Embryonic facial prominence (tissue), 1 donor: ENCODE measurements at regions not wholly inside any gene's neighbourhood (a gene's known extent, or its start where the extent isn't known, plus 50 kb on each side); places are given as distances from the start of the nearest gene placed in this dataset.
"Not testable (repeated sequence)": the region's sequence is repeated elsewhere in the genome, so short reads cannot be mapped to it uniquely, and the experiment has no call there.

Experiments used
- DNase-seq: peaks from one replicate; pipeline ENCODE4 v3.0.0-alpha.2; 2016; ENCODE audit errors: extremely low spot score

GRCh38 chr7:84941936-84942335 lies 244.9 kb downstream of the SEMA3D start:
- no peak for DNase-seq

GRCh38 chr7:84941291-84941690 lies 245.6 kb downstream of the SEMA3D start:
- DNase-seq, result no peak

DNA sequence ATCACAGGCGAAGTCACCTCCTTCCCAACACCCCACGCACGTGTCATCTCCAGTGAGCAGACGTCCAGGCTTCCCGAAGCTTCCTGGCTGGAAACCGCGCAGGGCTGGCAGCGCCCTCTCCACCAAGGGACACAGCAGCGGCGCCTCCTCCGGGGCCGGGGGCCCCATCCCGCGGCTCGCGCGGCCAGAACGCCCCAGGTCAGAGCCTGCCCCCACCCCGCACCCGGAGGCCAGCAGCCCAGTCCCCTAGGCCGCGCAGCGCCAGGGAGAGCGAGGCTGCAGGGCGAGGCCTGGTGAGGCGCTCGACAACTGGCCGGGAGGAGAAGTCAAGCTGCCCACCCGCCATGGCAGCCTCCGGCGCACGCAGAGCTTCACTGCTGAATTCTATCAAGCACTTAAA lies 247.0 kb downstream of the SEMA3D start:
- DNase-seq, result no peak

- no peak for DNase-seq
Observed at GRCh38 chr7:84939442-84939841, 247.4 kb downstream of the SEMA3D start.

GRCh38 chr7:84924353-84924752 lies 262.5 kb downstream of the SEMA3D start:
- DNase-seq, result no peak

- no peak for DNase-seq
Observed at GRCh38 chr7:84923348-84923747, 263.5 kb downstream of the SEMA3D start.

GRCh38 chr7:84921154-84921553 lies 265.7 kb downstream of the SEMA3D start:
- no peak for DNase-seq

DNA sequence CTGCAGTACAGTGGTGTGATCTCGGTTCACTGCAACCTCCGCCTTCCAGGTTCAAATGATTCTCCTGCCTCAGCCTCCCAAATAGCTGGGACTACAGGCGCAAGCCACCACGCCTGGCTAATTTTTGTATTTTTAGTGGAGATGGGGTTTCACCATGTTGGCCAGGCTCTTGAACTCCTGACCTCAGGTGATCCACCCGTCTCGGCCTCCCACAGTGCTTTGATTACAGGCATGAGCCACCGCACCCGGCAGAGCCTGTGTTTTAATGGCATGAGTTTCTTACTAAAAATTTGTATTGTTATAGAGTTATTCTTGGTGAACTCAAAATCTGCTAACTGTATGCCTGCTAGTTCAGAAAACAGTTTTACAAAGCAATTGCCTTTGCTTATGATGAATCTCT lies 269.9 kb downstream of the SEMA3D start:
- not testable (repeated sequence) for DNase-seq

DNA sequence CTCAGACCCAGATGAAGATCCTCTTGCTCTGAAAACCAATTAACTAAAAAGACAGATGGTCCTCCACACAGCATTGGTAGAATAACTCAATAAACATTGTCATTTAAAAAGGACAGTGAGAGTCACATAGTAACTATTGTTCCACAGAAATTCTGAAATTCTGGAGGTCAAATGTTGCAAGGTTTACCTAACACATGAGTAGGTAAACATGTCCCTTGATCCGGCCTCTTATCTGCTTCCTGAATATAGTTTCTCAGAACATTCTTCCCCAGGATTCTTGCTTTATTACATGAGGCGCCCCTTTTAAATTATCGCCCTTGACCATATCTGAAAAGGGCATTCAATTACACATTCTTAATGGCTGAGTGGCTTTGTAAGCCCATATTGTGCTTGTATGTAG lies 270.7 kb downstream of the SEMA3D start:
- no peak for DNase-seq

DNA sequence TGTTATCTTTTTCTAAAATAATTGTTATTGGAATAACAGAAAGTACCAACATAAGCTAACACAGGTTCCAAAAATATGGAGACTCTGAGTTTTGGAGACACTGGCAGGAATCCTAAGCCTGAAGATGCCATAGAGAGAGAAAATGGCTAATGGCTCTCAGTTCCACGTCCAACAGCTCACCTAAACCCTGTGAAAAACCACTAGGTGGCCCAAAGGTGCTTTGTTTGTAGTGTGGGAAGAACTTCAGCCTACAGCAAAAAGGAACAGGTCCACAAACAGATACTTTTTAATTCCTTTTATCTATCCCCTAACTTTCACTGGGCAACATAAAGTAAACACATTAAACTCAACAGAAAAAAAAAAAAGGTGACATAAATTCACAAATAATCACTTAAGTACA lies 272.3 kb downstream of the SEMA3D start:
- no peak for DNase-seq

GRCh38 chr7:84913731-84914130 lies 273.1 kb downstream of the SEMA3D start:
- DNase-seq, result no peak

GRCh38 chr7:84912993-84913635 lies 273.7 kb downstream of the SEMA3D start:
- no peak for DNase-seq

GRCh38 chr7:84912537-84912936 lies 274.3 kb downstream of the SEMA3D start:
- DNase-seq, result no peak

GRCh38 chr7:84912018-84912417 lies 274.8 kb downstream of the SEMA3D start:
- no peak for DNase-seq

DNA sequence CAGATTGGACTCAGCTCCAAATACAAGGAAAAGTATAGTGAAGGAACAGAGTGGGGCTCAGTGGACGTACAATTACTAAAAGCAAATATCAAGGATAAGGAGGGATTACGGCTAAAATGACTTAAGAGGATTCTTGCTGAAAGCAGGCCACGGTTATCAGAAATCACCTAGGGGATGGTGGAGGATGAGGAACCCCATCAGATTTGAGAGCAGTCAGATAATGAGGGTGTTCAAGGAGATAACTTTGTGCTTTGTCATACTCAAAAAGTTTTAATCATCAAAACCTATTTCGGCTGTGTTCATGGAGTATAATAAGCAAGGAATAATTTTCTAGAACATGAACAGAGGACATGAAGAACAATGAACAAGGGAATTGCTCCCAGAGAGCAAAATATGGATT lies 275.8 kb downstream of the SEMA3D start:
- DNase-seq, result no peak

DNA sequence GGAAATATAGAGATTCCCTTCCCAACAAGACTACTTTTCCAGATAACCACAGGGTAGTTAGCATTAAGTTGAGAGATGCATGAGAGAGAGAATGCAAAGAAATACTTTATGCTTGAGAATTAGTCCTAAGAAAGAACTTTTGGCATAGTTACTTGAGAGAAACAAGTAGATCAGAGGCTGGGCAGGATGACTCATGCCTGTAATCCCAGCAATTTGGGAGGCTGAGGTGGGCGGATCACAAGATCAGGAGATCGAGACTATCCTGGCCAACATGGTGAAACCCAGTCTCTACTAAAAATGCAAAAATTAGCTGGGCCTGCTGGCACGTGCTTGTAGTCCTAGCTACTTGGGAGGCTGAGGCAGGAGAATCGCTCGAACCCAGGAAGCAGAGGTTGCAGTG lies 276.5 kb downstream of the SEMA3D start:
- not testable (repeated sequence) for DNase-seq

- no peak for DNase-seq
Observed at GRCh38 chr7:84908196-84908793, 278.6 kb downstream of the SEMA3D start.

DNA sequence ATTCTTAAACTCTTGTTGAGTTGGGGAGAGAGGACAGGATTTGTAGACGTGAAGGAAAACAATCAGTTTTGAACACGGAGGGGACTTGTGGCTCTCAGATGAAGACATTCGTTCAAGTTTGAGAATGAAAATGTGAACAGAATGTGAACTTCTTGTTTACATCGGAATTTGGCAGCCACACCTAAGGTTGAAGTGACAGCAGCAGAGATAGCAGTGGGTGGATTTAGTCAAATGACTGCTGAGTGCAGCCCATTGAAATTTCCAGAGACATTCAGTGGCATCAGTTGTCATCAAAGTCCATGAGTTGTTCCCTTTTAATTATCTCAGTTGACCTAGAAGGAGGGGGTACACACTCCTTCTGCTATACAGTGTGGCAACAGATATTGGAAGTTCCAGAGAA lies 280.0 kb downstream of the SEMA3D start:
- DNase-seq, result no peak

DNA sequence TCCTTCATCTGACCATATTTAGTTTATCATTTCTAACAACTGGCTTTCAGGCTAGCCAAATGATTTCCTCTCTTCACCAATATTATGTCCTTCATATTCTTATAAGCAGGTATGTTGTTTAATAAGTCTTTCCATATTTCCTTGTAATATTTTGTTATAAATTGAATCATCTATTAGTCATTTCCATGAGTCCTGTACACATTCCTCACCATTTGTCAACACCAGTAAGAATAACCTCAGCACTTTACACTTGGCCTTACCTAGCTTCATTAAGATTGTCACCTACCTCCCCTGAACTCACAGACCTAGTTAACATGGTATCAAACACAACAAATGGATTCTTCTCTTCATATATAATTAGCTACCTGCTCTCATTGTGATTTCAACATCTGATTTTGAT lies 282.3 kb downstream of the SEMA3D start:
- DNase-seq, result no peak

DNA sequence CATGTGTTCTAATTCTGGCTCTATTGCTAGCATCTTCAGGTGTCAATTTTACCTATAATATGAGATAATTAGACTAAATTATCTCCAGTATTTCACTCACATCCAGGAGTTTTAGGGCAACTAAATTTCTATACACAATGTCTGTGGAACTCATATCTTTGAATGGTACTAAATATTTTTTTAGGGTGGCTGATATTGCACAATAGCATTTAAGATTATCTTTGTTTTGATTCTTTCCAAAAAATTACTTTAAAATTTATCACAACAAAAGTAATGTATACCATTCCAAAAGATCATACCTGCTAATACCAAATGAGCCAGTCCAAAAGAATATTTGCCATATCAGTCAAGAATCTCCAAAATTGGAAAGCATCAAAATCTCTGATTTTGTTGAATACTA lies 285.5 kb downstream of the SEMA3D start:
- no peak for DNase-seq

DNA sequence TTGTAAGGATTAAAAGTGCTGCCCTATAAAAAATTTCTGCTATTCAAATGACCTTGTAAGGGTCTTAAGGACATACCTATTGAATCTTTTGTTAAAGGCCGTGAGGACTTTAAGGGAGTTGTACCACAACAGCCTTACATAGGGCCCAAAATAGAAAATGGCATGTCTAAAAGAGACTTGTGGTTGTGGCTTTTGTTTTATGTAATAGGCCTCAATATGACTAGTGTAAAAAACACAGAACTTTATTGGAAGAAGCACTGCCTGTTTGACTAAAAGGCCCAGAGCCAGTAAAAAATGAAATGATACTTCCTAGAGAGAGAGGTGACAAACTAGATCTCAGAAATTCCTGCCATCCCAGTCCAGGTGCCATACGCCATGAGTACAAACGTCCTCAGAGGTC lies 286.6 kb downstream of the SEMA3D start:
- no peak for DNase-seq

DNA sequence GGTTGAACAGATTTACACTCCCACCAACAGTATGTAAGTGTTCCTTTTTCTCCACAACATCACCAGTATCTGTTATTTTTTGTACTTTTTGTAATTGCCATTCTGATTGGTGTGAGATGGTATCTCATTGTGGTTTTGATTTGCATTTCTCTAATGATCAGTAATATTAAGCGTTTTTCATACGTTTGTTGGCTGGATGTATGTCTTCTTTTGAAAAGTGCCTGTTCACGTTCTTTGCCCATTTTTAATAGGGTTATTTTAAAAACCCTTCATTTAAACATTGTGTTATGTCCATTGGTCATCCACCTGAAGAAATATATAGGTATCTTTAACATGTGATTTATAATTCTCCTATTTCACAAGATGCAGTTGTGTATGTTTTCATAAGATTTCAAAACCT lies 291.3 kb downstream of the SEMA3D start:
- DNase-seq, result no peak

DNA sequence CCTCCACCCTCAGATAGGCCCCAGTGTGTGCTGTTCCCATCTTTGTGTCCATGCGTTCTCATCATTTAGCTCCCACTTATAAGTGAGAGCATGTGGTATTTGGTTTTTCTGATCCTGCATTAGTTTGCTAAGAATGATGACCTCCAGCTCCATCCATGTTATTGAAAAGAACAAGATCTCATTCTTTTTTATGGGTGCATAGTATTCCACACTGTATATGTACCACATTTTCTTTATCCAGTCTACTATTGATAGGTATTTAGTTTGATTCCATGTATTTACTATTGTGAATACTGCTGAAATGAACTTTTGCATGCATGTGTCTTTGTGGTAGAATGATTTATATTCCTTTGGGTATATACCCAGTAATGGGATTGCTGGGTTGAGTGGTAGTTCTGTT lies 303.3 kb downstream of the SEMA3D start:
- DNase-seq, result not testable (repeated sequence)
